OCI-LY1 (cell line): ENCODE measurements at regions not wholly inside any gene's neighbourhood (a gene's known extent, or its start where the extent isn't known, plus 50 kb on each side); places are given as distances from the start of the nearest gene placed in this dataset.
"Not testable (repeated sequence)": the region's sequence is repeated elsewhere in the genome, so short reads cannot be mapped to it uniquely, and the experiment has no call there.

Source experiments
- CTCF ChIP-seq: fragments of 200-600 bp; sonication (generic), shearing (Covaris generic); IDR thresholded peaks from 2 replicates; pipeline ENCODE4 v1.5.1; 2017; ENCODE audit warnings: mild to moderate bottlenecking, antibody characterized with exemption, low read length, moderate library complexity, mixed read lengths
- EZH2 ChIP-seq: fragments of 200-600 bp; sonication (generic), shearing (Covaris generic); IDR thresholded peaks from 2 replicates; pipeline ENCODE4 v1.8.0; 2017; ENCODE audit warnings: borderline replicate concordance, mixed run types, mild to moderate bottlenecking, antibody characterized with exemption, low read length, moderate library complexity, mixed read lengths

DNA sequence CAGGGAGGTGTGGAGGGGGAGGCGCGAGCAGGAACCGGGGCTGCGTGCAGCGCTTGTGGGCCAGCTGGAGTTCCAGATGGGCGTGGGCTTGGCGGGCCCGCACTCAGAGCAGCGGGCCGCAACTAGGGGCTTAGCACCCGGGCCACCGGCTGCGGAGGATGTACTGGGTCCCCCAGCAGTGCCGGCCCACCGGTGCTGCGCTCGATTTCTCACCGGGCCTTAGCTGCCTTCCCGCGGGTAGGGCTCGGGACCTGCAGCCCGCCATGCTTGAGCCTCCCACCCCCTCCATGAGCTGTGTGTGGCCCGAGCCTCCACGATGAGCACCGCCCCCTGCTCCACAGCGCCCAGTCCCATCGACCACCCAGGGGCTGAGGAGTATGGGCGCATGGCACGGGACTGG, 309.0 kb upstream of the ELAVL2 start:
- not testable (repeated sequence) for TF ChIP-seq CTCF, EZH2
